OCI-M1 (cell line): ENCODE measurements at regions not wholly inside any gene's neighbourhood (a gene's known extent, or its start where the extent isn't known, plus 50 kb on each side); places are given as distances from the start of the nearest gene placed in this dataset.
"Not testable (repeated sequence)": the region's sequence is repeated elsewhere in the genome, so short reads cannot be mapped to it uniquely, and the experiment has no call there.

Source experiments
- DNase-seq: peaks from one replicate; lab custom pipeline; 2025; lab: John Stamatoyannopoulos, UW

- DNase-seq, result no peak
These were observed 125.1 kb downstream of the PRRX1 start for GRCh38 chr1:170789063-170789462.

DNA sequence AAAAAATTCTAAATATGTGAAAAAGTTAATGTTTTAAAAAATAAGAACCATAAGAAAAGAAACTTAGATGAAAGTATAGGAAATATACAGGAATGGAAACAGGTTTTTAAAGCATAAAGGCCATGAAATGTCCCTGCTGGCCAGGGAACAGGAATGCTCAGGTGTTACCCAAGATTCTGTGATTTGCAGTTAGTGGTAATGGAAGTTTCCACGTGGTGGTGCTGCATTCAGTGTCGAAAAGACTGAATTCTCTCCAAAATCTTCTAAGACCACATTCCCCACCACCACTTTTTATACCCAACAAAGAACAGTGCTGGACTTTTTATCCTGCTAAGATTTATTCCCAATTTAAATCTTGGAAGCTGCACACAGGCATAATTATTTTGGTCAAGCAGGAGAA is 126.2 kb downstream of the PRRX1 start:
- no peak for DNase-seq

DNA sequence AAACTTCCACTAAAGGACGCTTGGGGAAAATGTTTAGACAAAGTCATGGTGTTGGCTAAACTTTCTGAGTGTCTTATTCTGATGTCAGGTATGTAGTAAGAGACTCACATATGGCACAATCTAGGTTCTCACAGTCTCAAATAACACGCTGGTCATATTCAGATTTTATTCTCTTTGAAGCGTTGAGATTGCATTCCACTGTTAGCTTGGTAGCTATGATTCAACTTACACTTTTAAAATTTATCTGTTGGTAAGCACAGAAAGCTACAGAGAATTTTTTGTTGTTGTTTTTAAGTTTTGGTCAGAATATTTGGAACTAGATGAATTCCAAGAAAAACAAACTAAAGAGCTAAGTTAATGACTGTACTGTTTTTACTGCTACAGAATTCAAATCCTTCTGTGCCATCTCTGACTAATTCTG is 126.7 kb downstream of the PRRX1 start:
- no peak for DNase-seq

GRCh38 chr1:170791941-170792340 is 128.0 kb downstream of the PRRX1 start:
- DNase-seq, result no peak

DNA sequence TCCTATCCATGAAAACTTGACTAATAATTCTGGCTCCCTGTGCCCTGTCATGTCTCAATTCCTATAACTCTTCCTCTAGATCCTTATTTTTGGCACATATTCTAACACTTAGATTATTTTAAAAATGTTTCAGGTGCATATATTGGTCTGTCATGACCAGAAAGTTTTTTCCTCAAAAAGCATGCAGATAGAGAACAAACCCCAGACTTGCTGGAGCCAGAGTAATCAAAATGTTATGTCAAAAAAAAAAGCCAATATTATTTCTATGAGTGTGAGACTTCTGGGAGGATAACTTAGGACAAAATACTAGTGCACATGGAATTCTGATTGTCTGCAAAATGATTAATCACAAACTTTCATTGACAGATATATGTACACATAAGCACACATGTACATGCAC is 135.1 kb upstream of the MROH9 start:
- DNase-seq, result no peak

- no peak for DNase-seq
These were observed 134.5 kb upstream of the MROH9 start for GRCh38 chr1:170800812-170801211.

DNA sequence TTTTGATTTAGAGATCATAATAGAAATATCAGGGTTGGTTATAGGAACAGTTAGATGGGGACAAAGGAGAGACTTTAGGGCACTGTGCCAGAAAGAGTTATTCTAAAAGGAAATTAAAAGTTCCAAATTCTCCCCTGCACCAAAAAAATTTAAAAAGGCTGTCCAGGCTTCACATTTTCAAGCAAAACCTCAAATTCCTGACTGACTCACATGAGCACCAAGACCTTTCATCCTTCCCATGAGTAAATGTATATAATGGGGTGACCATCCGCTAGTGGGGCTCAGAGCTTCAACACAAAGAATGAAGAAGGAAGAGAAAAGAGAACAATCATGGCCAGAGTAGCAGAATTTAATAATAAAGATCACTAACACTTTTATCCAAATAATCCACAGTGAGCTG is 131.6 kb upstream of the MROH9 start:
- no peak for DNase-seq

DNA sequence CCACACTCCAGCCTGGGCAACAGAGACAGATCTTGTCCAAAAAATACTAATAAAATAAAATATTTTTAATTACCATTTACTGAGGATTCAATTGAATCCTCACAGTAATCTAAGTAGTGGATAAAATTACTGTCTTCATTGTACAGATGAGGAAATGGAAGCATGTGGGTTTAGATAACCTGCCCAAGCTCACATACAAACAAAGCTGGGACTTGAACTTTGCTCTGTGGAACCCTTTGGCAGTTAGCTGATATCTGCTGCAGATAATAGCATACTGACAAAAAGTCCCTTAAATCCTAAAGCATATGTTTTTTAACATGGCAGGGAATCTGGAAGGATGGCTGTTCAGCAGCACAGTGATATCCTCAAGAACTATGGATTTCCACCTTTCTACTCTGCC is 130.9 kb upstream of the MROH9 start:
- DNase-seq, result no peak

DNA sequence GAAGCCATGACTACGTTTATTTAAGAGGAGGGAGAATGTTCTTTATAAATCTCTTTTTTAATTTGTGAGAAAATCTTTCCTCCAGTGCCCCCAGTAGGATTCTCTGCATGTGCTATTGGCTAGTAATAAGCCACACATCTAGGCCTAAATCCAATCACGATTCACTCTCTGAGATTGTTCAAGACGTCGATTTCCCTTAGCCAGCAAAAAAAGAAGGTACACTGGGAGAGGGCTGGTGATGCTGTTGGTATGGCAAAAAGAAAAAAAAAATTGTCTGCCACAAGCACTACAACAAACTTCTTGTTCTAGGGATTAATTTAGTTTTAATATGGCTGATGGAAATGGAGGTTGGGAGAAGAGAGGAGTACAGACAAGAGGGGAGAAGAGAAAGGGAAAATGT is 130.5 kb upstream of the MROH9 start:
- DNase-seq, result no peak

DNA sequence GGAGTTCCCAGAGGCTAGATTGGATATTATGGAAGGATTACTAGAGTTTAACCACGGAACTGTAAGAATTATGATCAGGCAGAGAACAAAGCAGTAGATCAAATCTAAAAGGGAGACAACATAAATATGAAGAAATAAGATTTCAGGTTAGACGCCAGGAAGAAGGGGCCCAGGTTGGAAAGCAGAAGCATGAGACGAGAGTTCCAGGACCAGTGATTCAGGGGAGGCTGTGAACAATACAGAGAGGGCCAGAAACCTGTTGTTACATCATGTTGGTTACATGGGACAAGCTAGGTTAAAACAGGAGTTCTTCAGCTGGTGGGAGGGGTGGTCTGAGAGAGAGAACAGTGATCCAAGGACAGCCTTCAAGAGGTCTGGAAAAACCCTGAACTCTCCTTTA is 128.4 kb upstream of the MROH9 start:
- no peak for DNase-seq

DNA sequence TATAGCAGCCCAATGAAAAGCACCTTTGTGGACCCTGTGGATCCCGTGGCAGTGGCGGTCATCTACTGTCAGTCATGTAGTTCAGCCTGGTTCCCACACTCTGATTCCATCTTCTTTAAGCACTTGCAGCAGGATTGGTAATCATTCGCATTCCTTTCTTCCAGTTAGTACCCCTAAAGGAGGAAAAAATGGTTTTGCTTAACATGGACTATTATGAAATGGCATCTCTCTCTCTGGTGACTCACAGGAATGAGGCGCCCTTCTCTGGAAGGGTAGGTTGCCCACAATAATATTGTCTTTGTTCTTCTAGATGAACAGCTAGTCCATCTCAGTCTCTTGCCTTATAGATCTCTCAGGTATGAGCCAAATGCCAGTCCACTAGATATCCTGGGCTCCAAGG is 127.9 kb upstream of the MROH9 start:
- DNase-seq, result no peak

GRCh38 chr1:170808216-170808885 is 127.0 kb upstream of the MROH9 start:
- DNase-seq, result no peak

GRCh38 chr1:170811013-170811412 is 124.3 kb upstream of the MROH9 start:
- not testable (repeated sequence) for DNase-seq

DNA sequence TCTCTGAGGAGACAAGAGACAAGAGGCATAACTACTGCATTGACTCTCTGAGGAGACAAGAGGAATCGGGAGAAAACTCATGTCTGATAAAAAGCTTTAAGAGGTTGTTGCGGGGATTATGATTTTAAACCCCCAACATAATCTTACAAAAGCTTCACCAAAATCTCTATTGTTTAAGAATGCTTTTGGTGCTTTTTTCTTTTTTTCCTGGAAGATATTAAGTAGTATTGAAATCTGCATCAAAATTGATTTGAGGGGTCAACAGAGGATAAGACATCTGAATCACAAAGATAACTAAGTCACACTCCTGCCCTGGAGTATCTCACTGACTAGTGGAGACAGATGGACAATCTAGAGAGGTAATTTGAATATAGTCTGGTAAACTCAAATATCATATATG is 115.6 kb upstream of the MROH9 start:
- DNase-seq, result no peak

GRCh38 chr1:170823120-170823519 is 112.2 kb upstream of the MROH9 start:
- no peak for DNase-seq

DNA sequence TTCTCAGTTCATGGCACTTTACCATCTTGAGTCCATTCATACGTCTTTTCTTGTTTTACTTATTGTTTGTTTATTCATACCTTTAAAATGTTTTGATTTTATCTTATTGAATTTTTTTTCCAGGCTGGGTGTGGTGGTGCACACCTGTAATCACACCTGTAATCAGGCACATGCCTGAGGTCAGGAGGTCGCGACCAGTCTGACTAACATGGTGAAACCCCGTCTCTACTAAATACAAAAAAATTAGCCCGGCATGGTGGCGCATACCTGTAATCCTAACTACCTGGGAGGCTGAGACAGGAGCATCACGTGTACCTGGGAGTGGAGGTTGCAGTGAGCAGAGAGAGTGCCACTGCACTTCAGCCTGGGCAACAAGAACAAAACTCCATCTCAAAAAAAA is 104.1 kb upstream of the MROH9 start:
- no peak for DNase-seq

DNA sequence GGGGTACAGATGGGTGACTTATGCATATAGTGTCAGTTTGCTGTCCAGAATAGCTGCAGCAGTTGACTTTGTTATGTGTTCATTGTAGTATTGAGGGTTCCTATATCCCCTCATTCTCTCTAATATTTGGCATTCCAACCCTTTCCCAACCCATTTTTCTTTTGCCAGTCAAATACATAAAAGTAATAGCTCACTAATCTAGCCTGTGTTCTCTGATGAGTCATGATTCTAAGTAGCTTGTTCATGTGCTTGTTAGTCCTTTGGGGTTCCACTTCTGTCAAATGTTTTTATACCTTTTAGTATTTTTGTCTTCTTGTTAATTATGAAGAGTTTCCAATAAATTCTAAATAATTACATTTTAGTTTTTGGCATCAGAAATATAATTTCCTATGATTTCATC is 99.2 kb upstream of the MROH9 start:
- DNase-seq, result no peak

DNA sequence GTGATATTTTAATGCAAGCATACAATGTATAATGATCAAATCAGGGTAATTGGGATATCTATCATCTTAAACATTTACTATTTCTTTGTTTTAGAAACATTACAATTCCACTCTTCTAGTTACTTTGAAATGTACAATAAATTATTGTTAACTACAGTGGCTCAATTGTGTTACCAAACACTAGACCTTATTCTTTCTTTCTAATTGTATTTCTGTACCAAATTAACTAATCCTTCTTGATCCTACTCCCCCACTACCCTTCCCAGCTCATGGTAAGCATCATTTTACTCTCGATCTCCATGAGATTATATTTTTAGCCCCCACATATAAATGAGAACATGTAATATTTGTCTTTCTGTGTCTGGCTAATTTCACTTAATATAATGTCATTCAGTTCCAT is 95.0 kb upstream of the MROH9 start:
- no peak for DNase-seq

GRCh38 chr1:170853302-170853701 is 82.0 kb upstream of the MROH9 start:
- peak; percentile 31 for DNase-seq

- DNase-seq, result no peak
These were observed 81.5 kb upstream of the MROH9 start for GRCh38 chr1:170853867-170854266.

- no peak for DNase-seq
These were observed 80.7 kb upstream of the MROH9 start for GRCh38 chr1:170854677-170855076.

DNA sequence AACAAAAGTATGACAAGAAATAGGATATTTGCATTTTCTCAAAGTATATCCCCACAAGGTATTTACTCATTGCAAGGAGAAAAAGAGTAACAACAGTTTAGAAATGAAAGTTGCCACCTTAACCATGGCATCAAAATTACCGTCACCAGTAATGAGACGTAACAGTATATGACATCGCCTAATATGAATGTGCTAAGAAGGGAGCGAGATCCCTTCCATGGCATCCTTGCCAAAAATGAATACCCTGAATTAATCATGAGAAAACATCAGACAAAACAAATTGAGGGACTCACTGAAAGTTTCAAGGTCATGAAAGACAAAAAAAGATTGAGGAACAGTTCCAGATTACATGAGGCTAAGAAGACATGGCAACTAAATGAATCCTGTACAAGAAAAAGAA is 78.9 kb upstream of the MROH9 start:
- no peak for DNase-seq

DNA sequence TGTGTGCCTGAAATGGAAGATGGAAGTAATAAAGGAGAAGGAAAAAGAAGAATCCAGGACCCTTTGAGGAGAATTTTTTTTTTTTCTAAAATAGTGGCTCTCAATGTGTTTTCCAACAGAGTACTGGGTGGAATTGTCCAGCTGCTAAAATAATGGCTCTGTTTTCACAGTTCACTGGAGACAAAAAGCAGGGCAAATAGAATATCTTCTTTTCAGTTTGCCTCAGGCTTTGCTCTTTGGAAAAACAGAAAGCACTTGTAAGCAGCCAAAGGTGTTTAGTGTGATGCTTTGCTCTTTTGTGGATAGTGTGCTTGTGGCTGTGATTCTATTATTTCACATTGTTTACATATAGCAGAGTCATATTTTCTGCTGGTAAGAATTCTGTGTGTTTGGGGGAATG is 77.4 kb upstream of the MROH9 start:
- no peak for DNase-seq

- DNase-seq, result peak; percentile 76
These were observed 71.7 kb upstream of the MROH9 start for GRCh38 chr1:170863621-170864020.

DNA sequence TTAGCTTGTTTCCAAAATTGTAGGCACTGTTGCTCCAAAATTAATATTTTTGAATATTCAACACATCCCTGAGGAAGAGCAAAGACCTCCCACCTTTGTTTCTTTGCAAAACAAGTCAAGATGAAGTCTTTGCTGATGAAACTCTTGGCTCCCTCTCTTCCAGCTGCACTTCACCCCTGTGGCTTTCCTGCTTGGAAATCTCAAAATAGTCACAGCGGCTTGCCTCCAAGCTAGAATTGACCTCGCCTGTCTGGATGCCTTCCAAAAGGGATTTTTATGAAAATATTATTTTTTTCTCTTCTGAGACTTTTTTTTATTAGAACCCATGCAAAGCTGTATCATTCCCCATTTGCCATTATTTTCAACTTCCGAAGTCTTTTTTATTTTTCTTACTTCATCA is 71.1 kb upstream of the MROH9 start:
- no peak for DNase-seq
